AG04450 (cell line): ENCODE measurements at regions not wholly inside any gene's neighbourhood (a gene's known extent, or its start where the extent isn't known, plus 50 kb on each side); places are given as distances from the start of the nearest gene placed in this dataset.
"Not testable (repeated sequence)": the region's sequence is repeated elsewhere in the genome, so short reads cannot be mapped to it uniquely, and the experiment has no call there.

Source experiments
- CTCF ChIA-PET: fragments of 300-600, 350-600 bp; formaldehyde crosslinking; extraction: SDS; loops from one replicate; lab custom pipeline; 2022; ENCODE audit warnings: antibody characterized with exemption, inconsistent platforms; lab: Charles Lee
- POLR2A ChIA-PET: fragments of 350-600 bp; formaldehyde crosslinking; extraction: SDS; loops from one replicate; lab custom pipeline; 2021; ENCODE audit warnings: antibody characterized with exemption, inconsistent platforms; lab: Yijun Ruan, JAX
- DNase-seq: peaks from one replicate; pipeline ENCODE4 v3.0.0-alpha.2; 2011; ENCODE audit warnings: low read depth, low spot score
- H3K27ac ChIP-seq: one replicate; pipeline ENCODE4 v1.5.1; 2012; ENCODE audit warnings: low read depth, low read length, control low read depth
- H3K27me3 ChIP-seq: one replicate; pipeline ENCODE4 v1.6.0; 2012; ENCODE audit warnings: low read length; ENCODE audit not compliant: control insufficient read depth, insufficient read depth
- H3K4me3 ChIP-seq: 2 replicates; pipeline ENCODE4 v1.5.1; 2011; ENCODE audit warnings: mild to moderate bottlenecking, low read depth, low read length, control low read depth
- H3K9me3 ChIP-seq: 2 replicates; pipeline ENCODE4 v1.5.1; 2012; ENCODE audit warnings: low read length; ENCODE audit not compliant: control insufficient read depth, insufficient read depth
- CTCF ChIP-seq: IDR thresholded peaks from 2 replicates; pipeline ENCODE4 v1.5.1; 2011; ENCODE audit warnings: low read depth, low read length, control low read depth, inconsistent platforms

DNA sequence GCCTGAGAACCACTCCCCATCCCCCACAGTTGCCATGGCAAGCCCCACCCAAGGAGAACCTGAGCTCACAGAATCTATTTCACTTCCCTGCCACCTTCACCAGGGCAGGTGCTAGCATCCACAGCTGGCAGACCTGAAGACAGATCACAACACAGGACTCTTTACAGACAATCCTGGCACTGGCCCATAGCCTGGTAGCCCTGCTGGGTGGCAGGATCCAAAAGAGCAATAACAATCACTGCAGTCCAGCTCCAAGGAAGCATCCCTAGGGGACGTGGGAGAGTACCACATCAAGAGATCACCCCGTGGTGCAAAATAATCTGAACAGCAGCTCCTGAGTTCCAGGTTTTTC lies 463.2 kb upstream of the PIK3R1 start:
- CTCF ChIA-PET, result no interaction called here
- Histone ChIP-seq H3K9me3 (no peaks in the 10 kb centered on the region), H3K27ac (no peak overlapping the region), H3K4me3 (no peak overlapping the region), H3K27me3 (no peaks in the 10 kb centered on the region)
- no peak for TF ChIP-seq CTCF
- POLR2A ChIA-PET, result no interaction called here
- no peak for DNase-seq

DNA sequence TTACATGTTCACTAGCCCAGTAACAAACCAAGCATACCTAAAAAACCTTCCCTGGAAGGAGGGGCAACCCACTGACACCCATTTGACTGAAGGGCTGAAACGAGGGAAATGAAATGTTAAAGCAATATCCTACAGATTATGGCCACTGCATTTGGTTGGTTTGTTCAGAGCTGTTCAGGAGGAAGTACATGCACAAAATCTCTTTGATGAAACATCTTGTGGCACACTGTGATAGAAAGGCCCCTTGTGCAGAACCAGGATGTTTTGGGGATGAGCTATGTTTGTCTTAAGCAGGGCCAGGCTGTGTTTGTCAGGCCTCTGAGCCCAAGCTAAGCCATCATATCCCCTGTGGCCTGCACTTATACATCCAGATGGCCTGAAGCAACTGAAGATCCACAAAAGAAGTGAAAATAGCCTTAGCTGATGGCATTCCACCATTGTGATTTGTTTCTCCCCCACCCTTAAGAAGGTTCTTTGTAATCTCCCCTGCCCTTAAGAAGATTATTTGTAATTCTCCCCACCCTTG lies 467.3 kb upstream of the PIK3R1 start:
- H3K27me3 ChIP-seq, result no peaks in the 10 kb centered on the region
- CTCF ChIA-PET, result no interaction called here
- H3K27ac ChIP-seq, result no peak overlapping the region
- no peak for DNase-seq
- no peak for TF ChIP-seq CTCF
- H3K4me3 ChIP-seq, result no peak overlapping the region
- H3K9me3 ChIP-seq, result no peaks in the 10 kb centered on the region
- POLR2A ChIA-PET, result no interaction called here

DNA sequence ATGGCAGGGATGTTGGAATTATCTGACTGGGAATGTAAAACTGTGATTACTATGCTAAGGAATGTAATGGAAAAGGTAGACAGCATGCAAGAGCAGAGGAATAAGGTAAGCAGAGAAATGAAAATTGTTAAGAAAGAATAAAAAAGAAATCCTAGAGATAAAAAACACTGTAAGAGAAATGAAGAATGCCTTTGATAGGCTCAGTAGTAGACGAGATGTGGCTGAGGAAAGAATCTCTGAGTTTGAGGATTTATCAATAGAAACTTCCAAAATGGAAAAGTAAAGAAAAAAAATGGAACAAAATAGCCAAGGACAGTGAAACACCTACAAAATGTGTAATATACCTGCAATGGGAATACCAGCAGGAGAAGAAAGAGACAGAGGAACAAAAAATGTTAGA lies 468.5 kb upstream of the PIK3R1 start:
- ChIA-PET CTCF (no interaction called here), POLR2A (no interaction called here)
- DNase-seq, result no peak
- Histone ChIP-seq H3K27me3 (no peaks in the 10 kb centered on the region), H3K27ac (no peak overlapping the region), H3K9me3 (no peaks in the 10 kb centered on the region), H3K4me3 (no peak overlapping the region)
- TF ChIP-seq CTCF, result no peak

DNA sequence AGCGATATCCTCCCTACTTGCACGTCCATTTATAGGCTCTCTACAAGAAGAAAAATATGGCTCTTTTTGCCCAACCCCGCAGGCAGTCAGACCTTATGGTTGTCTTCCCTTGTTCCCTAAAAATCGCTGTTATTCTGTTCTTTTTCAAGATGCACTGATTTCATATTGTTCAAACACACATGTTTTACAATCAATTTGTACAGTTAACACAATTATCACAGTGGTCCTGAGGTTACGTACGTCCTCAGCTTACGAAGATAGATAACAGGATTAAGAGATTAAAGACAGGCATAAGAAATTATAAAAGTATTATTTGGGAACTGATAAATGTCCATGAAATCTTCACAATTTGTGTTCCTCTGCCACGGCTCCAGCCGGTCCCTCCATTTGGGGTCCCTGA lies 468.9 kb upstream of the PIK3R1 start:
- CTCF ChIA-PET, H3K27ac ChIP-seq, H3K27me3 ChIP-seq, POLR2A ChIA-PET, H3K9me3 ChIP-seq, DNase-seq, H3K4me3 ChIP-seq: not testable (repeated sequence)

DNA sequence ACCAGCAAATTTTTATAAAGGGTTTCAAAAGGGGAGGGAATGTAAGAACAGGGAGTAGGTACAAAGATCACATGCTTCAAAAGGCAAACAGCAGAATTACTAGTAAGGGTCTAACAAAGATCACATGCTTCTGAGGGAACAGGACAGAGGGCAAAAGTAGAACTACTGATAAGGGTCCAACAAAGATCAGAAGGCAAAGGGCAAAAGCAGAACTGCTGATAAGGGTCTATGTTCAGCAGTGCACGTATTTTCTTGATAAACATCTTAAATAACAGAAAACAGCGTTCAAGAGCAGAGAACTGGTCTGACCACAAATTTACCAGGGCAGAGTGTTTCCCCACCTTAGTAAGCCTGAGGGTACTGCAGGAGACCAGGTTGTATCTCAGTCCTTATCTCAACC lies 469.5 kb upstream of the PIK3R1 start:
- no peak for DNase-seq
- no peak for TF ChIP-seq CTCF
- no peak overlapping the region for H3K4me3 ChIP-seq
- CTCF ChIA-PET, result no interaction called here
- H3K9me3 ChIP-seq, result no peaks in the 10 kb centered on the region
- no peak overlapping the region for H3K27ac ChIP-seq
- no peaks in the 10 kb centered on the region for H3K27me3 ChIP-seq
- POLR2A ChIA-PET, result no interaction called here

- POLR2A ChIA-PET, result interaction anchor here (0.6 kb wide), 1 partner anchor 114 kb away, joined by 3 read pairs; no protein-coding TSS in a partner anchor
- CTCF ChIA-PET, result no interaction called here
- TF ChIP-seq CTCF, result no peak
Measured at GRCh38 chr5:67732921-67733320, 482.6 kb upstream of the PIK3R1 start.

More at GRCh38 chr5:67732921-67733320, 482.6 kb upstream of the PIK3R1 start:
- Histone ChIP-seq H3K4me3 (no peak overlapping the region), H3K27me3 (no peaks in the 10 kb centered on the region), H3K27ac (no peak overlapping the region), H3K9me3 (no peaks in the 10 kb centered on the region)
- DNase-seq, result no peak
